Activated T-cell treated with anti-CD3 and anti-CD28 coated beads, Interleukin-2, amount 50 U/mL, for 1 hour (primary cell): ENCODE measurements at regions not wholly inside any gene's neighbourhood (a gene's known extent, or its start where the extent isn't known, plus 50 kb on each side); places are given as distances from the start of the nearest gene placed in this dataset.

ENCODE experiments used
- DNase-seq: peaks from one replicate; pipeline ENCODE4 v3.0.0-alpha.2; 2020

- DNase-seq = no peak
These were observed 114.3 kb upstream of the DAP start for GRCh38 chr5:10875201-10875768.

GRCh38 chr5:10874541-10874940 is 113.5 kb upstream of the DAP start:
- DNase-seq = no peak

- no peak for DNase-seq
These were observed 109.8 kb upstream of the DAP start for GRCh38 chr5:10870791-10871190.

GRCh38 chr5:10868956-10869355 is 107.9 kb upstream of the DAP start:
- DNase-seq = no peak

DNA sequence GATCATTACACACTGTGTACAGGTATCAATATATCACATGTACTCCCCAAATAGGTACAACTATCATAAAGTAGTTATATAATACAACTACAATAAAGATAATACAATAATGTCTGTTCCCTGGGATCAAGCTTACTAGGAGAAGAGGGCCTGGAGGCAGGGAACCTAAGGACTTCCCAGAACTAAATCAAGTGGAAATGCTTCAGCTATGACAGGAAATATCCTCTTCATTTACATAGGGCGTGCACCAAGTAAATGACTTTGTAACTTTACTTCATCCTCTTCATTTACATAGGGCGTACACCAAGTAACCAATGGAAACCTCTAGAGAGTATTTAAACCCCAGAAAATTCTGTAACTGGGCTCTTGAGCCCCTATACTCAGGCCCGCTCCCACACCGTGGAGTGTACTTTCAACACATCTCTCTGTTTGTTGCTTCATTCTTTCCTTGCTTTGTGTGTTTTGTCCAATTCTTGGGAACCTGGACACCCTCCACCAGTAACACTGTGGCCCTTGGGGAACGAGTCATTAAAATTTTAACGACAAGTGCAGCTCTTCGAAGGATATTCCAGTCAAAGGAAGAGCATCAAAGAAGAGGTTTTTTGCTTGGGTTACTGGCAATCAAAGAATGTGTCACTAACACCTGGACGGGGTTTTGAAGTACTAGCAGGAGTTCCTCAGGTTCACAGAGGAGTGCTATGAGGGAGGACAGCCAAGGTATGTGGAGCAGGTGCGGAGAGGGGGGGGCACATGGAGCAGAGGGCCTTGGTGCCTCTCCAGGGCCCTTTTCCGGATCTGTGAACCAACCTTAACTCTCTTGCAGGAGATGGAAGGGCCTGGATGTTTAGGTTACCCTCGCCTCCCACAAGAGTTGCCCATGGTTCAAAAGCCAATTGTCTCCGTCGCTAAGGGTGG is 106.6 kb upstream of the DAP start:
- DNase-seq = no peak

DNA sequence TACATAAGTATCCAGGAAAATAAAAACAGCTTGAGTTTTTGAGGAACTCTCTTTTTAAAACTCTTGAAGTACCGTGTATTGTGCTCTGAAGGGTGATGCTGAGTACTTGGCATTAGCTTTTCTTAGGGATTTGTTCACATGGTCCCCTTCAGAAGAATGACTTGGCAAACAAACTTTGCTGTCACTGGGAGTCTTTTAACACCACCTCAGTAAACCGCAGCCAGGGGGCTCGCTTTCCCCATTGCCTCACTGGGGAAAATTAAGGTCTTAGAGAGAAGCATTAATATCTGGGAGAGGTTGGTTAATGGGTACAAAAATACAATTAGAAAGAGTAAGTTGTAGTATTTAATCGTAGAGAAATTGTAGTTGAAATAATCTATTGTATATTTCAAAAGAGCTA is 105.9 kb upstream of the DAP start:
- no peak for DNase-seq

DNA sequence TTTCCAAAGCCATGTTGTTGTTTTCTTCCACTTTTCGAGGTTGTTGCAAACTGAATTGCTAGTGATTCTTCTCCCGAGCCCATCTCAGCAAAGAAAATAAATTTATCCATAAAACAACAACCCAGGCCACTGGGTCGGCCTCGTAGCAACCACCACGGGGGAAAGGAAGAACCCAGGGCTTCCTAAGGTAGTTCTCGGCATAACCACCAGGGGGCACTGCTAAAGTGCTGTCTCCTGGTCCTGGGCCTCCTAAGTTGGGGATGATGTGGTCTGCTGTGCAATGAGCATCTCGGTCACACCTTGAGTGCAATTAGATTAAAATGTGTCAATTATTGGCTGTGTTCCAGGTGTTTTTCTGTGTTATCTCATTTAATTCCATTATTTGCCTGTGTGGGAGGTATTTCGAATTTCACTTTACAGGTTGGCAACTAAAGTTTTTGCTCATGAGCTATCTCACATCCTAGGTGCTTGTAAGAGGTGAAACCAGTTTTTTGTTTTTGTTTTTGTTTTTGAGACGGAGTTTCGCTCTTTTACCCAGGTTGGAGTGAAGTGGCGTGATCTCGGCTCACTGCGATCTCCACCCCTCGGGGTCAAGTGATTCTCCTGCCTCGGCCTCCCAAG is 102.8 kb upstream of the DAP start:
- peak; percentile 40 for DNase-seq

- no peak for DNase-seq
These were observed 101.1 kb upstream of the DAP start for GRCh38 chr5:10862085-10862484.

DNA sequence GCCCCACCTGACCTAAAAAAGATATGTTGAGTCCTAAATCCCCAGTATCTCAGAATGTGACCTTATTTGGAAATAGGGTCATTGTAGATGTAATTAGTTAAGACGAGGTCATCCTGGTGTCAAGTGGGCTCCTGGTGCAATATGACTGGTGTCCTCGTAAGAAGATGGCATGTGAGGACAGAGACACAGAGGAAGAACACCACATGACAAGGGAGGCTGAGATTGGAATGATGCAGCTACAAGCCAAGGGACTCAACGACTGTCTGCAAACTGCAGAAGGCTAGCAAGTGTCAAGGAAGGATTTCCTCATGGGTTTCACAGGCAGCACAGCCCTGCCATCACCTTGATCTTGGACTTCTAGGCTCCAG is 100.4 kb upstream of the DAP start:
- no peak for DNase-seq

DNA sequence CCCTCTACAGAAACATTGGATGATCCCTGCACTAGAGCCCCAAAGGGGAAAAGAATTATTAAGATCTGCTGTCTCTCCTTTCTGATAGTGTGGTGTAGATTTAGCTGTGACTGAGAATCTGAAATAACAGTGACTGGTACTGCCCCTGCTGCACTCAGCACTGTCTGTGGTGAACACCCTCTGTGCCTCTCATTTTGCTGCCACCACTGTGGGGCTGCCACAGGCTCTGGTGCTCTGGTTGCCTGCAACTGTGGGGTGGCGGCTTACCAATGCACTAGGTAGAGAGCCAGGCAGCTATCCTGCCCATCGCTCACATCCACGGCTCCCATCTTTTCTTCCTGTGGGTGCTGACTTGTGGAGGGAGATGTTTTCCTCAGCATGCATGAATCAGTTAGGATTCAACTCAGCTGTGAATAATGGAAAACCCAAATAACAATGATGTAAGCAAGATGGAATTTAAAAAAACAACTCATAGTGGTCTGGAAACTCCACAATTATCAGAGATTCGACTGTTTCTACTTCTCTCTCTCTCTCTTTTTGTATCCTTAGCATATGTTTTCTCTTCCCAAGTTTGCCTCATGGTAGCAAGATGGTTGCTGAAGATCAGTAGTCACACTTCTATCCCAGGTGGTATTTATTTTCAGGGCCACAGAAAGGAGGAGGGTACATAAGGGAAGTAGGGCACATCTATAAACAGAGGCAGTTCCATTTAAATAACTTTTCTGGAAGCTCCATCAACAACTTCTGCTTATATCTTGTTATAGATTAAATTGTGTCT is 99.8 kb upstream of the DAP start:
- DNase-seq = no peak

DNA sequence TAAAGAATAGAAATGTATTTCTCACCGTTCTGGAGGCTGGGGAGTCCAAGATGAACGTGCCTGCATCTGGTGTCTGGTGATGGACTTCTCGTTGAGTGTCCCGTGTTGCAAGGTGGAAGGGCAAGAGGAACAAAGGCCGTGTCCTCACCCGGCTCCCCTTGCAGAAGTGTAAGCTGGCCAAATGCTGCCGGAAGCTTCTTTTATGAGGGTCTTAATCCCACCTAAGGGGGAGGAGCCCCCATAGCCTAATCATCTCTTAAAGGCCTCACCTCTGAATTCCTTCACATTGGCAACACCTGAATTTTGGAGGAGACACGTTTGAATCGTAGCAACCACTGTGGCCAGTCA is 99.1 kb upstream of the DAP start:
- DNase-seq = no peak

- no peak for DNase-seq
These were observed 98.6 kb upstream of the DAP start for GRCh38 chr5:10859393-10860195.

GRCh38 chr5:10858945-10859344 is 97.9 kb upstream of the DAP start:
- DNase-seq = no peak

GRCh38 chr5:10858307-10858706 is 97.3 kb upstream of the DAP start:
- DNase-seq = no peak

DNA sequence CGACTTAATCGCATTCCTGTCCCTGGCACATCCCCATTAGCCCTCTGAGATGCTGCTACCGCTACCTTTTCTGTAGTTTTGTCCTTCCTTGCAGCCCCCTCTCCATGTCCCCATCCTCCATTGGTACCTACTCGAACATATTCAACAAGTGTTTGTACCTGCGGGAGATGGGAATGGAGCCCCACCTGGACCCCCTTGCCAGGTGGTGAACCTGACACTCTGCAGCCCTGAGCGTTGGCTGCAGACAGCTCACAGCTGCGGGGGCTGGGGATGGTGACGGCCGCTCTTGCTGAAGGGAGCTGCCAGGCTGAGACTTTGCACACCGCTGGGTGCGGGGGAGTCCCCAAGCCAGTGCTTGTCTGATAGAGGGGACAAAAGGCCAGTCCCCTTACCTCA is 96.3 kb upstream of the DAP start:
- DNase-seq = no peak

GRCh38 chr5:10856683-10857337 is 95.8 kb upstream of the DAP start:
- peak; percentile 24 for DNase-seq

- no peak for DNase-seq
These were observed 95.0 kb upstream of the DAP start for GRCh38 chr5:10856071-10856470.

DNA sequence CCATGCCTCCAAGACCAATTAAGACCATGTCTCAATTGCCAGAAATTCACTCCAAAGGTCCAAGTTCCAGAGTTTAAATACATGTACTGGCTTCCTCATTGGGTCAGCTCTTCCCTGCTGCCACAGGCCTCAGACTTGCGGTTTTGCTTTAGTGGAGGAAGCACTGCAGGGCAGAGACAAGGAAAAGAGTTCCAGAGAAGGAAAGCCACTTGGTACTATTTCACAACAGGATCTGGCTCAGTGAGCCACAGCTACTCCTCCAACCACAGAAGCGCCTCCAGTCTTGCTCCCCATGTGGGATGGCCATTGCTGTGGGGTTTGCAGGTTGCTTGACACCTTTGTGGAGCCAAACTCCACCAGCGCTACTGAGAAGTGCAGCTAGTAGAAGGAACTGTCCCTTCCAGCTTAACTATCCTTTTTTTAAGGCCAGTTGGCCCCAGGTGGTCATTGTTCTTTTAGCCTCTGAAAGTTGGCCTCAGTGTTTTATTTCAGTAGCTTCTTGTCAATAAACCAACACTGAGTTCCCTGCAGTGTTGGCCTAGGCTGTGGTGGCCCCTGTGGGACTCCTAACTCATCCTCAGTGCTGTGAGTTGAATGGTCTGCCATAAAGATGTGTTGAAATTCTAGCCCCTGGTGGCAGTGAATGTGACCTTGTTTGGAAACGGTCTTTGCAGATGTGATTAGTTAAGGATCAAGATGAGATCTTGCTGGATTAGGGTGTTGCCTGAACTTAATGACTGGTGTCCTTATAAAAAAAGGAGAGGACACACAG is 93.7 kb upstream of the DAP start:
- DNase-seq = no peak

- no peak for DNase-seq
These were observed 92.1 kb upstream of the DAP start for GRCh38 chr5:10853154-10853553.

DNA sequence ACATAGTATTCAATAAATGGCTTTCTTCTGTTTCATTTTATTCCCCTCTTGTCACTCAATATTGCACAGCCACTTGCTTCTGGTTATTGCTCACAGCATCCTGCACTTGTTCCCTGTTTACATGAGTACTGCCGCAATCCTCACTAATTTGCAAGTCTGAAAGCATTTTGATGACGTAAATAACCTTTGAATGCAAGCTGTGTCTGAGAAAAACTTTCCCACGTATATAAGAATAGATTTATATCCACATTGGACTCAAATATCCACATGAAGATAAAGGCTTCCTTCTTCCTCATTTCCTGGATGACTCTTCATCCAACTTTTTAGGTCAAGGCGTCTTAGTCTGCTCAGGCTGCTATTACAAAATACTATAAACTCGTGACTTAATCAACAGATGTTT is 88.2 kb upstream of the DAP start:
- no peak for DNase-seq

DNA sequence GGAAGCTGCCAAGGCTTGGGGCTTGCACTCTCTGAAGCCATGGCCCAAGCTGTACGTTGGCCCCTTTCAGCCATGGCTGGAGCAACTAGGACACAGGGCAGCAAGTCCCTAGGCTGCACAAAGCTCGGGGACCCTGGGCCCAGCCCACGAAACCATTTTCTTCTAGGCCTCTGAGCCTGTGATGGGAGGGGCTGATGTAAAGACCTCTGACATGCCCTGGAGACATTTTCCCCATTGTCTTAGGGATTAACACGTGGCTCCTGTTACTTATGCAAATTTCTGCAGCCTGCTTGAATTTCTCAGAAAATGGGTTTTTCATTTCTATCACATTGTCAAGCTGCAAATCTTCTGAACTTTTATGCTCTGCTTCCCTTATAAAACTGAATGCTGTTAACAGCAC is 83.0 kb upstream of the DAP start:
- DNase-seq = no peak
